ENCODE measurements at regions not wholly inside any gene's neighbourhood (a gene's known extent, or its start where the extent isn't known, plus 50 kb on each side); places are given as distances from the start of the nearest gene placed in this dataset.

- TF ChIP-seq POLR2A (IDR thresholded peaks at IDR 0.05): no peak
- no peak for TF ChIP-seq CTCF (IDR thresholded peaks at IDR 0.05)
These were observed 65.4 kb upstream of the ADAMTS18 start for GRCh38 chr16:77500286-77500598.
